Endothelial cell of umbilical vein (primary cell): ENCODE measurements at regions not wholly inside any gene's neighbourhood (a gene's known extent, or its start where the extent isn't known, plus 50 kb on each side); places are given as distances from the start of the nearest gene placed in this dataset.

Experiments
- BruUV-seq: library from RNA; stranded (reverse); fragments of 400-500 nt; replicated peaks from 2 replicates; lab custom pipeline; 2021; lab: Mats Ljungman, UMichigan
- CTCF ChIA-PET: fragments of 300-600, 350-600 bp; sonication (Branson Sonifier 250); formaldehyde crosslinking; loops from one replicate; lab custom pipeline; 2021; ENCODE audit warnings: antibody characterized with exemption, inconsistent platforms; lab: Charles Lee
- POLR2A ChIA-PET: fragments of 300-600, 350-600 bp; sonication (Branson Sonifier 250); formaldehyde crosslinking; loops from one replicate; lab custom pipeline; 2021; ENCODE audit warnings: antibody characterized with exemption, inconsistent platforms; lab: Charles Lee
- DNase-seq: peaks from one replicate; pipeline ENCODE4 v3.0.0-alpha.2; 2011; ENCODE audit warnings: low read depth, low spot score
- FAIRE-seq: peaks from 2 replicates; lab custom pipeline; 2011; peaks lifted over from hg19 to GRCh38; lab: Jason Lieb, UNC
- H2AFZ ChIP-seq: 2 replicates; pipeline ENCODE4 v1.6.0; 2012; ENCODE audit warnings: low read depth, low read length, control low read depth, inconsistent platforms
- H3K27ac ChIP-seq: 2 replicates; pipeline ENCODE4 v1.5.1; 2011; ENCODE audit warnings: low read depth, mild to moderate bottlenecking, control low read depth, low read length, moderate library complexity; ENCODE audit not compliant: insufficient read depth
- H3K27me3 ChIP-seq, 2 experiments: 2 replicates each; pipeline versions ENCODE4 v1.6.0 to v1.6.1; 2011; ENCODE audit warnings: low read length in 2 of 2, mixed read lengths in 1 of 2; ENCODE audit not compliant: control insufficient read depth in 2 of 2, insufficient read depth in 2 of 2
- H3K36me3 ChIP-seq, 2 experiments: 2 replicates in 1 of 2; 3 replicates in 1 of 2; pipeline ENCODE4 v1.5.1; 2011; ENCODE audit warnings: low read length in 2 of 2, mild to moderate bottlenecking in 1 of 2, moderate library complexity in 1 of 2; ENCODE audit not compliant: control insufficient read depth in 2 of 2, insufficient read depth in 2 of 2; ENCODE audit errors: extremely low read depth in 1 of 2
- H3K4me1 ChIP-seq: 3 replicates; pipeline ENCODE4 v1.5.1; 2011; ENCODE audit warnings: mild to moderate bottlenecking, low read length; ENCODE audit not compliant: control insufficient read depth, insufficient read depth; ENCODE audit errors: extremely low read depth
- H3K4me2 ChIP-seq: 2 replicates; pipeline ENCODE4 v1.6.1; 2011; ENCODE audit warnings: low read length, control low read depth, mixed read lengths; ENCODE audit not compliant: insufficient read depth
- H3K4me3 ChIP-seq, 3 experiments: fragments of 200-600 bp in 1 of 3; sonication (generic), shearing (Covaris generic) in 1 of 3; replicated peaks in 1 of 3; 2 replicates each; pipeline ENCODE4 v1.5.1; 2011 to 2016; ENCODE audit warnings: control low read depth in 3 of 3, low read length in 3 of 3, mild to moderate bottlenecking in 2 of 3, inconsistent platforms in 1 of 3, low read depth in 1 of 3, moderate library complexity in 1 of 3; ENCODE audit not compliant: insufficient read depth in 1 of 3
- H3K79me2 ChIP-seq: 2 replicates; pipeline ENCODE4 v1.6.0; 2012; ENCODE audit warnings: low read length, inconsistent platforms; ENCODE audit not compliant: control insufficient read depth, insufficient read depth
- H3K9ac ChIP-seq: replicated peaks from 2 replicates; pipeline ENCODE3; 2011; ENCODE audit warnings: low read length, control low read depth; ENCODE audit not compliant: insufficient read depth; ENCODE audit errors: extremely low read depth
- H3K9me1 ChIP-seq: replicated peaks from 3 replicates; pipeline ENCODE4 v1.6.0; 2011; ENCODE audit warnings: mild to moderate bottlenecking, low read length; ENCODE audit not compliant: control insufficient read depth, insufficient read depth; ENCODE audit errors: extremely low read depth
- H3K9me3 ChIP-seq: replicated peaks from 2 replicates; pipeline ENCODE4 v1.5.1; 2012; ENCODE audit warnings: low read length, inconsistent platforms; ENCODE audit not compliant: control insufficient read depth, insufficient read depth
- H4K20me1 ChIP-seq: replicated peaks from 2 replicates; pipeline ENCODE3; 2011; ENCODE audit warnings: mild to moderate bottlenecking, low read length; ENCODE audit not compliant: control insufficient read depth, insufficient read depth; ENCODE audit errors: extremely low read depth
- EZH2 ChIP-seq: IDR thresholded peaks from 2 replicates; pipeline ENCODE4 v1.6.1; 2012; ENCODE audit warnings: borderline replicate concordance, low read depth, mild to moderate bottlenecking, moderate library complexity, low read length, inconsistent platforms; ENCODE audit not compliant: severe bottlenecking
- FOS ChIP-seq: IDR thresholded peaks from 2 replicates; pipeline ENCODE4 v1.6.1; 2011; ENCODE audit warnings: mild to moderate bottlenecking, low read length, moderate library complexity, borderline replicate concordance; ENCODE audit not compliant: insufficient read depth
- GATA2 ChIP-seq: IDR thresholded peaks from 2 replicates; pipeline ENCODE4 v1.7.0; 2011; ENCODE audit warnings: low read depth, mild to moderate bottlenecking, moderate library complexity, mixed read lengths, low read length; ENCODE audit not compliant: insufficient read length, insufficient read depth
- JUN ChIP-seq: IDR thresholded peaks from 2 replicates; pipeline ENCODE4 v1.6.1; 2011; ENCODE audit warnings: borderline replicate concordance, low read depth; ENCODE audit not compliant: insufficient read length, insufficient read depth
- MYC ChIP-seq: IDR thresholded peaks from one replicate; pipeline ENCODE4 v1.6.1; 2011; ENCODE audit warnings: mild to moderate bottlenecking, low read depth, low read length
- POLR2A ChIP-seq: IDR thresholded peaks from 2 replicates; pipeline ENCODE4 v1.6.1; 2012; ENCODE audit warnings: low read depth, mild to moderate bottlenecking, control low read depth, low read length
- POLR2AphosphoS5 ChIP-seq: IDR thresholded peaks from 2 replicates; pipeline ENCODE4 v1.6.1; 2012; ENCODE audit warnings: low read depth, mild to moderate bottlenecking, control low read depth, low read length, moderate library complexity; ENCODE audit not compliant: insufficient read depth
- dilution Hi-C: fragments of 300-500 bp; cut with MboI; formaldehyde crosslinking; loops from one replicate; pipeline ENCODE4 v1.15.0; 2019; ENCODE audit warnings: low sequenced_read_pairs; ENCODE audit not compliant: extremely low pct_ligation_motif_present
- intact Hi-C: fragments of 100-400 bp; cut with micrococcal nuclease; formaldehyde crosslinking; loops from one replicate; pipeline ENCODE4 v1.10.0; 2022
- TF ChIP-seq, protein P1 (sequence below): IDR thresholded peaks from 2 replicates; pipeline ENCODE4 v1.6.1; 2011; ENCODE audit not compliant: insufficient read depth, insufficient read length
- TF ChIP-seq, protein P2 (sequence below), 2 donors: IDR thresholded peaks; 1 replicate in 1 of 2; 2 replicates in 1 of 2; pipeline ENCODE4 v1.5.1; 2011; ENCODE audit warnings: low read length in 2 of 2, mild to moderate bottlenecking in 2 of 2, moderate library complexity in 2 of 2, control low read depth in 1 of 2, inconsistent platforms in 1 of 2, low read depth in 1 of 2; ENCODE audit not compliant: insufficient read depth in 1 of 2; ENCODE audit errors: extremely low read depth in 1 of 2

DNA sequence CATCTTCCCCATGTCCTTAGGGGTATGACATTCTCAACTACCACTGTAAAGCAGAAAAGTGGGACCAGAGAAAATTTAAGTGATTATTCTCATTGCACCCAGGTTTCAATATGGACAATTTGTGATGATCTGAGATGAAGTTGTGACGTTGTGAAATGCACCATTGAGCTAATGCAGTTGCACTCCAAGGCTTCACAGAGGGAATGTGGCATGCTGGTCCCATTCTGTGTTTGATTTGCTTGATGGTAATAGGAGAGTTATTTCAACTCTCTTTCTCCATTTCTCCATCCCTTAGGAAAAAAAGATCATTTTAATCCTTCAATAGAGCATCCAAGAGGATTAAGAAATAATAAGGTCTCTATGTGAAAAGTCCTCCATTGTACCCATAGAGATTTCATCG is 136.6 kb downstream of the SLC30A10 start:
- POLR2A ChIA-PET, result no interaction called here
- TF ChIP-seq, protein P1, sequence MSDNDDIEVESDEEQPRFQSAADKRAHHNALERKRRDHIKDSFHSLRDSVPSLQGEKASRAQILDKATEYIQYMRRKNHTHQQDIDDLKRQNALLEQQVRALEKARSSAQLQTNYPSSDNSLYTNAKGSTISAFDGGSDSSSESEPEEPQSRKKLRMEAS, result no peak
- TF ChIP-seq POLR2AphosphoS5 (no peak), GATA2 (no peak), POLR2A (no peak), EZH2 (no peak), MYC (no peak), FOS (no peak), JUN (no peak)
- TF ChIP-seq, protein P2, sequence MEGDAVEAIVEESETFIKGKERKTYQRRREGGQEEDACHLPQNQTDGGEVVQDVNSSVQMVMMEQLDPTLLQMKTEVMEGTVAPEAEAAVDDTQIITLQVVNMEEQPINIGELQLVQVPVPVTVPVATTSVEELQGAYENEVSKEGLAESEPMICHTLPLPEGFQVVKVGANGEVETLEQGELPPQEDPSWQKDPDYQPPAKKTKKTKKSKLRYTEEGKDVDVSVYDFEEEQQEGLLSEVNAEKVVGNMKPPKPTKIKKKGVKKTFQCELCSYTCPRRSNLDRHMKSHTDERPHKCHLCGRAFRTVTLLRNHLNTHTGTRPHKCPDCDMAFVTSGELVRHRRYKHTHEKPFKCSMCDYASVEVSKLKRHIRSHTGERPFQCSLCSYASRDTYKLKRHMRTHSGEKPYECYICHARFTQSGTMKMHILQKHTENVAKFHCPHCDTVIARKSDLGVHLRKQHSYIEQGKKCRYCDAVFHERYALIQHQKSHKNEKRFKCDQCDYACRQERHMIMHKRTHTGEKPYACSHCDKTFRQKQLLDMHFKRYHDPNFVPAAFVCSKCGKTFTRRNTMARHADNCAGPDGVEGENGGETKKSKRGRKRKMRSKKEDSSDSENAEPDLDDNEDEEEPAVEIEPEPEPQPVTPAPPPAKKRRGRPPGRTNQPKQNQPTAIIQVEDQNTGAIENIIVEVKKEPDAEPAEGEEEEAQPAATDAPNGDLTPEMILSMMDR (IDR thresholded peaks at IDR 0.05; ENCODE audit: extremely low read depth in 1 of 2, insufficient read depth in 1 of 2, low read depth in 1 of 2, low read length in 2 of 2), result no peak
- Histone ChIP-seq H3K27me3 (no peaks in the 10 kb centered on the region), H3K79me2 (no peaks in the 10 kb centered on the region), H3K4me1 (no peaks in the 10 kb centered on the region), H3K4me3 (no peak overlapping the region), H3K9ac (no peak overlapping the region), H3K9me1 (no peaks in the 10 kb centered on the region), H4K20me1 (no peaks in the 10 kb centered on the region), H3K4me2 (no peak overlapping the region), H2AFZ (no peak overlapping the region), H3K36me3 (no peaks in the 10 kb centered on the region), H3K27ac (no peak overlapping the region), H3K9me3 (no peaks in the 10 kb centered on the region)
- no peak for DNase-seq
- dilution Hi-C loops, result no loop called here
- FAIRE-seq, result no peak
- BruUV-seq, result no TSS peak
- intact Hi-C loops, result no loop called here
- CTCF ChIA-PET, result no interaction called here
